GM12878 (cell line): ENCODE measurements at regions not wholly inside any gene's neighbourhood (a gene's known extent, or its start where the extent isn't known, plus 50 kb on each side); places are given as distances from the start of the nearest gene placed in this dataset.

ENCODE experiments used
- ATAC-seq: fragments of 200-7000 bp; cut with Tn5 transposase; 3 replicates; pipeline ENCODE4 v1.9.1; 2020; ENCODE audit warnings: mild to moderate bottlenecking, moderate library complexity
- BruUV-seq: library from RNA; stranded (reverse); fragments of 400-500 nt; replicated peaks from 2 replicates; lab custom pipeline; 2021; lab: Mats Ljungman, UMichigan
- CTCF ChIA-PET: fragments of 300-600 bp; sonication (Branson Sonifier 250); formaldehyde crosslinking; extraction: SDS; loops from one replicate; lab custom pipeline; 2021; ENCODE audit warnings: inconsistent platforms; lab: Yijun Ruan, JAX
- POLR2A ChIA-PET: fragments of 350-600 bp; formaldehyde crosslinking; extraction: SDS; loops from one replicate; lab custom pipeline; 2021; ENCODE audit warnings: inconsistent platforms; lab: Charles Lee
- RAD21 ChIA-PET: fragments of 300-600 bp; sonication (Branson Sonifier 250); formaldehyde crosslinking; loops from one replicate; lab custom pipeline; 2023; ENCODE audit warnings: antibody characterized with exemption; ENCODE audit not compliant: unreplicated experiment; lab: Charles Lee
- SMC1A ChIA-PET: fragments of 300-600 bp; sonication (Branson Sonifier 250); formaldehyde crosslinking; loops from one replicate; lab custom pipeline; 2023; ENCODE audit not compliant: unreplicated experiment, uncharacterized antibody; lab: Charles Lee
- DNase-seq: peaks from one replicate; pipeline ENCODE4 v3.0.0-alpha.2; 2011; ENCODE audit warnings: low read depth, low spot score
- FAIRE-seq: peaks from 3 replicates; lab custom pipeline; 2011; peaks lifted over from hg19 to GRCh38; lab: Jason Lieb, UNC
- H2AFZ ChIP-seq: 2 replicates; pipeline ENCODE4 v1.6.0; 2011; ENCODE audit warnings: low read depth, low read length, control low read depth; ENCODE audit not compliant: control insufficient read depth
- H3K27ac ChIP-seq: 2 replicates; pipeline ENCODE4 v1.5.1; 2011; ENCODE audit warnings: control low read depth; ENCODE audit not compliant: control insufficient read depth, insufficient read depth
- H3K27me3 ChIP-seq, 2 experiments: replicated peaks in 1 of 2; 2 replicates each; pipeline versions ENCODE4 v1.6.0 to v1.6.1; 2011; ENCODE audit warnings: low read length in 1 of 2; ENCODE audit not compliant: control insufficient read depth in 2 of 2, insufficient read depth in 2 of 2
- H3K36me3 ChIP-seq, 2 experiments: 2 replicates each; pipeline ENCODE4 v1.5.1; 2011; ENCODE audit warnings: low read length in 1 of 2; ENCODE audit not compliant: control insufficient read depth in 2 of 2, insufficient read depth in 2 of 2
- H3K4me1 ChIP-seq: 2 replicates; pipeline ENCODE4 v1.6.1; 2011; ENCODE audit warnings: mild to moderate bottlenecking, low read length, moderate library complexity, mixed read lengths; ENCODE audit not compliant: control insufficient read depth, insufficient read depth
- H3K4me2 ChIP-seq: 2 replicates; pipeline ENCODE4 v1.6.0; 2011; ENCODE audit warnings: control low read depth; ENCODE audit not compliant: control insufficient read depth, insufficient read depth
- H3K4me3 ChIP-seq: fragments of 200-600 bp; sonication (generic); 2 replicates; pipeline ENCODE4 v1.5.1; 2016
- H3K79me2 ChIP-seq: 2 replicates; pipeline ENCODE4 v1.6.0; 2011; ENCODE audit warnings: low read length; ENCODE audit not compliant: control insufficient read depth, insufficient read depth
- H3K9ac ChIP-seq: 2 replicates; pipeline ENCODE4 v1.8.0; 2011; ENCODE audit warnings: low read length, control low read depth, mixed read lengths; ENCODE audit not compliant: control insufficient read depth, insufficient read depth
- H3K9me3 ChIP-seq: replicated peaks from 3 replicates; pipeline ENCODE4 v1.5.1; 2011; ENCODE audit warnings: mild to moderate bottlenecking, low read length; ENCODE audit not compliant: control insufficient read depth, insufficient read depth
- H4K20me1 ChIP-seq: 2 replicates; pipeline ENCODE4 v1.6.0; 2011; ENCODE audit not compliant: control insufficient read depth, insufficient read depth
- ATF7 ChIP-seq: fragments of 450-650 bp; IDR thresholded peaks from 2 replicates; pipeline ENCODE4 v1.6.1; 2016; ENCODE audit warnings: low read depth, mild to moderate bottlenecking
- BCL3 ChIP-seq: IDR thresholded peaks from 2 replicates; pipeline ENCODE4 v1.6.1; 2011; ENCODE audit warnings: borderline replicate concordance, low read depth, mild to moderate bottlenecking, moderate library complexity, low read length; ENCODE audit not compliant: insufficient read depth, poor library complexity, severe bottlenecking
- BHLHE40 ChIP-seq, 2 experiments: fragments of 450-650 bp in 1 of 2; IDR thresholded peaks; 2 replicates each; pipeline ENCODE4 v1.6.1; 2011 to 2017; ENCODE audit warnings: low read depth in 2 of 2, borderline replicate concordance in 1 of 2, improper control_type of control experiment in 1 of 2, low read length in 1 of 2, mild to moderate bottlenecking in 1 of 2
- ESRRA ChIP-seq: IDR thresholded peaks from 2 replicates; pipeline ENCODE4 v1.6.1; 2012; ENCODE audit warnings: mild to moderate bottlenecking, low read length, improper control_type of control experiment
- EZH2 ChIP-seq: IDR thresholded peaks from 2 replicates; pipeline ENCODE4 v1.6.1; 2012; ENCODE audit warnings: low read depth, mild to moderate bottlenecking, control low read depth, inconsistent platforms, low read length, borderline replicate concordance; ENCODE audit not compliant: control insufficient read depth
- HDAC6 ChIP-seq: fragments of 200-600 bp; sonication (generic); IDR thresholded peaks from one replicate; pipeline ENCODE4 v1.8.0; 2017; ENCODE audit warnings: antibody characterized with exemption; ENCODE audit not compliant: unreplicated experiment
- IRF4 ChIP-seq: IDR thresholded peaks from 2 replicates; pipeline ENCODE4 v1.6.1; 2011; ENCODE audit warnings: low read depth, low read length
- JUND ChIP-seq: IDR thresholded peaks from 2 replicates; pipeline ENCODE4 v1.6.1; 2012; ENCODE audit warnings: low read depth, mild to moderate bottlenecking, low read length, improper control_type of control experiment, moderate library complexity
- KLF5 ChIP-seq: fragments of 450-650 bp; IDR thresholded peaks from 2 replicates; pipeline ENCODE4 v1.6.1; 2014; ENCODE audit warnings: mild to moderate bottlenecking; ENCODE audit not compliant: partially characterized antibody
- MYC ChIP-seq: IDR thresholded peaks from 2 replicates; pipeline ENCODE4 v1.6.1; 2011; ENCODE audit warnings: mild to moderate bottlenecking, low read length, moderate library complexity, inconsistent platforms; ENCODE audit not compliant: insufficient read depth, insufficient replicate concordance, insufficient read length, severe bottlenecking
- PAX5 ChIP-seq: IDR thresholded peaks from 2 replicates; pipeline ENCODE4 v1.6.1; 2011; ENCODE audit warnings: low read depth, low read length, borderline replicate concordance
- RELB ChIP-seq: fragments of 450-650 bp; IDR thresholded peaks from 2 replicates; pipeline ENCODE4 v1.6.1; 2017; ENCODE audit warnings: low read depth, mild to moderate bottlenecking, moderate library complexity
- SMAD5 ChIP-seq: IDR thresholded peaks from 2 replicates; pipeline ENCODE4 v1.6.1; 2016; ENCODE audit warnings: antibody characterized with exemption, low read depth
- SMC3 ChIP-seq: IDR thresholded peaks from 2 replicates; pipeline ENCODE4 v1.6.1; 2011; ENCODE audit warnings: low read length, improper control_type of control experiment, borderline replicate concordance
- TAF1 ChIP-seq: IDR thresholded peaks from 2 replicates; pipeline ENCODE4 v1.6.1; 2011; ENCODE audit warnings: mild to moderate bottlenecking, low read depth, low read length, borderline replicate concordance
- ZBTB40 ChIP-seq: fragments of 450-650 bp; IDR thresholded peaks from 2 replicates; pipeline ENCODE4 v1.6.1; 2016; ENCODE audit warnings: mild to moderate bottlenecking, moderate library complexity, borderline replicate concordance
- ZNF217 ChIP-seq: fragments of 450-650 bp; IDR thresholded peaks from 2 replicates; pipeline ENCODE4 v1.6.1; 2017; ENCODE audit warnings: antibody characterized with exemption, mild to moderate bottlenecking
- ZSCAN29 ChIP-seq: fragments of 450-650 bp; IDR thresholded peaks from 2 replicates; pipeline ENCODE4 v1.6.1; 2017; ENCODE audit warnings: mild to moderate bottlenecking, moderate library complexity
- WGBS: methylation state at CpG from one replicate; pipeline ENCODE4 v1.1.6; 2016; ENCODE audit warnings: low lambda C conversion rate; ENCODE audit not compliant: insufficient replicate concordance, insufficient coverage; ENCODE audit errors: missing lambda C conversion rate; 5-methylcytosine and 5-hydroxymethylcytosine counted together
- in situ Hi-C: fragments of 300-500 bp; cut with MboI; formaldehyde crosslinking; loops from 9 replicates; pipeline ENCODE4 v1.14.3; 2018; ENCODE audit warnings: mixed read lengths
- intact Hi-C: fragments of 100-400 bp; cut with micrococcal nuclease; formaldehyde crosslinking; loops from one replicate; pipeline ENCODE4 v1.14.2; 2022; ENCODE audit not compliant: unreplicated experiment

- Histone ChIP-seq H3K4me3 (no peak overlapping the region), H3K4me2 (no peak overlapping the region), H3K27me3 (no peaks in the 10 kb centered on the region), H3K79me2 (no peaks in the 10 kb centered on the region), H4K20me1 (no peaks in the 10 kb centered on the region), H3K27ac (no peak overlapping the region), H3K9me3 (no peaks in the 10 kb centered on the region; the same call in 2 of the 3 replicates), H3K36me3 (no peaks in the 10 kb centered on the region), H2AFZ (no peak overlapping the region), H3K9ac (no peak overlapping the region), H3K4me1 (no peaks in the 10 kb centered on the region)
- ChIA-PET CTCF (no interaction called here), SMC1A (no interaction called here), RAD21 (no interaction called here), POLR2A (no interaction called here)
- FAIRE-seq: no peak
- BruUV-seq: no TSS peak
- DNase-seq: no peak
- intact Hi-C loops: no loop called here
- WGBS: 0% methylated on average over 3 of the region's 3 CpGs
- in situ Hi-C loops: no loop called here
- no peak for ATAC-seq
- TF ChIP-seq ZSCAN29: no peak
- no peak for TF ChIP-seq RELB
- no peak for TF ChIP-seq MYC
- no peak for TF ChIP-seq KLF5
- no peak for TF ChIP-seq HDAC6
- TF ChIP-seq ATF7: no peak
- TF ChIP-seq SMAD5: no peak
- TF ChIP-seq BHLHE40 (IDR thresholded peaks at IDR 0.05; ENCODE audit: borderline replicate concordance in 1 of 2, low read depth in 2 of 2, low read length in 1 of 2): no peak
- TF ChIP-seq JUND: no peak
- TF ChIP-seq ZNF217: no peak
- no peak for TF ChIP-seq ESRRA
- TF ChIP-seq ZBTB40: no peak
- TF ChIP-seq IRF4: no peak
- no peak for TF ChIP-seq TAF1
- no peak for TF ChIP-seq SMC3
- no peak for TF ChIP-seq PAX5
- TF ChIP-seq BCL3: no peak
- TF ChIP-seq EZH2: no peak
These were observed 194.7 kb upstream of the MME start for GRCh38 chr3:154885418-154885817.
